CD4-positive, alpha-beta T cell (primary cell): ENCODE measurements at regions not wholly inside any gene's neighbourhood (a gene's known extent, or its start where the extent isn't known, plus 50 kb on each side); places are given as distances from the start of the nearest gene placed in this dataset.

Source experiments
- ATAC-seq: fragments of 200-7000 bp; cut with Tn5 transposase; one replicate; pipeline ENCODE4 v1.10.0; 2022; ENCODE audit warnings: mild to moderate bottlenecking; ENCODE audit not compliant: poor library complexity
- CTCF ChIA-PET: fragments of 350-600 bp; sonication (Branson Sonifier 250); formaldehyde crosslinking; loops from one replicate; lab custom pipeline; 2021; ENCODE audit warnings: antibody characterized with exemption, inconsistent platforms; lab: Charles Lee
- POLR2A ChIA-PET: fragments of 350-600 bp; sonication (Branson Sonifier 250); formaldehyde crosslinking; loops from one replicate; lab custom pipeline; 2021; ENCODE audit warnings: antibody characterized with exemption, inconsistent platforms; lab: Charles Lee
- DNase-seq, 14 experiments: peaks; one replicate each; pipeline ENCODE4 v3.0.0-alpha.2; 2013 to 2020; ENCODE audit warnings: mixed read lengths in 2 of 14
- H3K27ac ChIP-seq, 2 donors: one replicate each; pipeline versions ENCODE4 v1.5.1 to v1.7.0; 2013; ENCODE audit warnings: low read length in 2 of 2, low read depth in 1 of 2, mild to moderate bottlenecking in 1 of 2
- H3K27me3 ChIP-seq, 2 experiments: 1 replicate in 1 of 2; 2 replicates in 1 of 2; pipeline versions ENCODE4 v1.6.1 to v1.7.0; 2013; ENCODE audit warnings: low read length in 2 of 2, control low read depth in 1 of 2, mild to moderate bottlenecking in 1 of 2, moderate library complexity in 1 of 2; ENCODE audit not compliant: insufficient read depth in 2 of 2, control insufficient read depth in 1 of 2
- H3K36me3 ChIP-seq: one replicate; pipeline ENCODE4 v1.6.1; 2013; ENCODE audit warnings: low read length, control low read depth; ENCODE audit not compliant: insufficient read depth
- H3K4me1 ChIP-seq: one replicate; pipeline ENCODE4 v1.6.1; 2013; ENCODE audit warnings: low read length, control low read depth; ENCODE audit not compliant: insufficient read depth
- H3K4me3 ChIP-seq: one replicate; pipeline ENCODE4 v1.5.1; 2013; ENCODE audit warnings: mild to moderate bottlenecking, low read length, moderate library complexity
- H3K9me3 ChIP-seq, 2 experiments: 1 replicate in 1 of 2; 2 replicates in 1 of 2; pipeline versions ENCODE4 v1.6.1 to v1.7.0; 2013; ENCODE audit warnings: low read length in 2 of 2, mild to moderate bottlenecking in 2 of 2, control low read depth in 1 of 2, moderate library complexity in 1 of 2; ENCODE audit not compliant: control insufficient read depth in 1 of 2, insufficient read depth in 1 of 2
- H3K27ac Mint-ChIP-seq: one replicate; pipeline ENCODE4 v1.8.0; 2020; ENCODE audit warnings: mixed read lengths
- H3K27me3 Mint-ChIP-seq: one replicate; pipeline ENCODE4 v1.8.0; 2021; ENCODE audit warnings: mixed read lengths
- H3K36me3 Mint-ChIP-seq: one replicate; pipeline ENCODE4 v1.8.0; 2021; ENCODE audit warnings: low read depth, mixed read lengths
- H3K4me1 Mint-ChIP-seq: one replicate; pipeline ENCODE4 v1.8.0; 2021; ENCODE audit warnings: low read depth, mixed read lengths
- H3K4me3 Mint-ChIP-seq: one replicate; pipeline ENCODE4 v1.8.0; 2020; ENCODE audit warnings: mild to moderate bottlenecking, mixed read lengths
- H3K9me3 Mint-ChIP-seq: one replicate; pipeline ENCODE4 v1.8.0; 2020; ENCODE audit warnings: mixed read lengths
- intact Hi-C, 2 experiments: fragments of 100-400 bp; cut with DNase I in 1 of 2; cut with micrococcal nuclease in 1 of 2; formaldehyde crosslinking; loops; one replicate each; pipeline versions ENCODE4 v1.15.1 to v1.9.0; 2023 to 2025; cut with DNase I, micrococcal nuclease
- TF ChIP-seq, protein P1 (sequence below): fragments of 200-600 bp; IDR thresholded peaks from one replicate; pipeline ENCODE4 v1.8.0; 2022; ENCODE audit warnings: antibody characterized with exemption, mild to moderate bottlenecking

DNA sequence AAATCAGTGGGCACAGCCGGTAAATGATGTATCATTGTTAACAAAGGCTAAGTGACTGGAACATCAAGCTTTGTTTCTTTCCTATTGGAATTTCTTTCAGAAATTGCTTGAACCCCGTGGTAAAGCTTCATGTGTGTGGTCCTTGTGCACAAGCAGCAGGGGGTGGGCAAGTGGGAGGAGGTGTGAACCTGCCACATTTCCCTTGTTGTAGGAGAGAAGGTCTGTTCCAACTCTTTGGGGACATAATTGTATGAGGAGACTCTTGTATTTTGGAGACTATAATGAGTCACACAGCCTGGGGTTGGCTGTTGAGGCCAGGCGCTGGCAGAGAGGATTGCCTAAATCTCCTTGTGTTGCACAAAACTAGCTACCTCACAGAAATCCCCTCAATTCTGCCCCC is 620.5 kb downstream of the IRX1 start:
- ATAC-seq (no peak), DNase-seq (no peak)
- Histone ChIP-seq H3K4me3 (no peak overlapping the region), H3K9me3 (peaks cover 0 to 21% of the 10 kb centered on the region in 2 experiments), H3K36me3 (no peaks in the 10 kb centered on the region), H3K27ac (no peak overlapping the region), H3K4me1 (no peaks in the 10 kb centered on the region), H3K27me3 (no peaks in the 10 kb centered on the region)
- H3K4me1 Mint-ChIP-seq = no peaks in the 10 kb centered on the region
- no peaks in the 10 kb centered on the region for H3K9me3 Mint-ChIP-seq
- H3K27me3 Mint-ChIP-seq = no peaks in the 10 kb centered on the region
- CTCF ChIA-PET = no interaction called here
- H3K4me3 Mint-ChIP-seq = no peak overlapping the region
- H3K27ac Mint-ChIP-seq = no peak overlapping the region
- TF ChIP-seq, protein P1, sequence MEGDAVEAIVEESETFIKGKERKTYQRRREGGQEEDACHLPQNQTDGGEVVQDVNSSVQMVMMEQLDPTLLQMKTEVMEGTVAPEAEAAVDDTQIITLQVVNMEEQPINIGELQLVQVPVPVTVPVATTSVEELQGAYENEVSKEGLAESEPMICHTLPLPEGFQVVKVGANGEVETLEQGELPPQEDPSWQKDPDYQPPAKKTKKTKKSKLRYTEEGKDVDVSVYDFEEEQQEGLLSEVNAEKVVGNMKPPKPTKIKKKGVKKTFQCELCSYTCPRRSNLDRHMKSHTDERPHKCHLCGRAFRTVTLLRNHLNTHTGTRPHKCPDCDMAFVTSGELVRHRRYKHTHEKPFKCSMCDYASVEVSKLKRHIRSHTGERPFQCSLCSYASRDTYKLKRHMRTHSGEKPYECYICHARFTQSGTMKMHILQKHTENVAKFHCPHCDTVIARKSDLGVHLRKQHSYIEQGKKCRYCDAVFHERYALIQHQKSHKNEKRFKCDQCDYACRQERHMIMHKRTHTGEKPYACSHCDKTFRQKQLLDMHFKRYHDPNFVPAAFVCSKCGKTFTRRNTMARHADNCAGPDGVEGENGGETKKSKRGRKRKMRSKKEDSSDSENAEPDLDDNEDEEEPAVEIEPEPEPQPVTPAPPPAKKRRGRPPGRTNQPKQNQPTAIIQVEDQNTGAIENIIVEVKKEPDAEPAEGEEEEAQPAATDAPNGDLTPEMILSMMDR = no peak
- POLR2A ChIA-PET = no interaction called here
- H3K36me3 Mint-ChIP-seq = no peaks in the 10 kb centered on the region
- intact Hi-C loops = no loop called here

DNA sequence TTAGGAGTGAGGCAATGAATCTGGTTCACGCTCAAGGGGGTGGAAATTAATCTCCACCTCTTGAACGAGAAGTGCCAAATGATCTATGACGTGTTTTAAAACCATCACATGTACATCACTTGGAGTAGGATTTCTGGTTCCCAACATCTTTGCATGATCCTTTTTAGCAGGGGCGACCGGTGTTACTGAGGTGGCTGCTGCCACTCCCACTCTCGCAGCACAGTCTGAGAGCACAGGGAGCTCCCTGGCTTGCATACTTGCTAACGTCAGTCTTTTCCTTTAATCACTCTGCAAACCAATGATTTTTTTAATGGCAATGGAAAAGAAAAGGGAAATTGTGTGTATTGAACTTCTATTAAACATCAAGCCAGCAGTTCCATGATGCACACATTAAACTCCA is 624.4 kb downstream of the IRX1 start:
- no peak overlapping the region for H3K4me3 ChIP-seq
- H3K27me3 ChIP-seq = no peaks in the 10 kb centered on the region
- DNase-seq (no peak), ATAC-seq (no peak)
- Mint-ChIP-seq H3K9me3 (no peaks in the 10 kb centered on the region), H3K4me3 (no peak overlapping the region), H3K4me1 (no peaks in the 10 kb centered on the region), H3K27ac (no peak overlapping the region), H3K36me3 (no peaks in the 10 kb centered on the region), H3K27me3 (no peaks in the 10 kb centered on the region)
- H3K36me3 ChIP-seq = no peaks in the 10 kb centered on the region
- CTCF ChIA-PET = no interaction called here
- intact Hi-C loops = no loop called here
- no peaks in the 10 kb centered on the region for H3K4me1 ChIP-seq
- no peak overlapping the region for H3K27ac ChIP-seq
- POLR2A ChIA-PET = no interaction called here
- TF ChIP-seq, protein P1 = no peak
- H3K9me3 ChIP-seq = peaks cover 0 to 41% of the 10 kb centered on the region in 2 experiments

DNA sequence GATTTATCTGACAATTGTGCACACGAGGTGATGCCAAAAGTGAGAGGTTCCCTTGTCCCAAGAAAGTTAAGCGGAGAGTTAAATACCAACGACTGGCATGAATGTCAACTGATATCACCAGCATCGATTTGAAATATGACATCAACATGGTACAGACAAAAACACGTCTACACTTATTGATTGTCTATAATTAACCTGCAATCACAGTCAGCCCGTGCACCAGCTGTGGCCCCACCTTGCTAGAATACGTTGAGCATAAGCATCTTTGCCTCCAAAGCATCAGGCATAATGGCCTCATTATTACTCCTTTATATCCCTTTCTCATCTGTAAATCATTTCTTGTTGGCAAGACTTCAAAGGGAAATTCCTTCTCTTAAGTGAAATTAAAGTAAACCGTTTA is 625.4 kb downstream of the IRX1 start:
- Histone ChIP-seq H3K27me3 (no peaks in the 10 kb centered on the region), H3K27ac (no peak overlapping the region), H3K4me3 (no peak overlapping the region), H3K9me3 (peaks cover 0 to 37% of the 10 kb centered on the region in 2 experiments), H3K36me3 (no peaks in the 10 kb centered on the region), H3K4me1 (no peaks in the 10 kb centered on the region)
- Mint-ChIP-seq H3K27ac (no peak overlapping the region), H3K4me3 (no peak overlapping the region), H3K4me1 (no peaks in the 10 kb centered on the region), H3K9me3 (no peaks in the 10 kb centered on the region), H3K27me3 (no peaks in the 10 kb centered on the region), H3K36me3 (no peaks in the 10 kb centered on the region)
- ChIA-PET CTCF (no interaction called here), POLR2A (no interaction called here)
- TF ChIP-seq, protein P1 = no peak
- ATAC-seq (no peak), DNase-seq (no peak)
- intact Hi-C loops = no loop called here
